Transverse colon (tissue), 3 donors: ENCODE measurements at regions not wholly inside any gene's neighbourhood (a gene's known extent, or its start where the extent isn't known, plus 50 kb on each side); places are given as distances from the start of the nearest gene placed in this dataset.

Source experiments
- EP300 ChIP-seq: sonication (generic); formaldehyde crosslinking; IDR thresholded peaks from one replicate; pipeline ENCODE4 v1.6.1; 2017; ENCODE audit warnings: antibody characterized with exemption, low read depth
- POLR2A ChIP-seq: fragments of 450-650 bp; IDR thresholded peaks from one replicate; pipeline ENCODE4 v1.6.1; 2016; ENCODE audit warnings: antibody characterized with exemption, mild to moderate bottlenecking, moderate library complexity
- TF ChIP-seq, protein P1 (sequence below), 5 experiments: fragments of 200-600 bp in 3 of 5; fragments of 450-650 bp in 2 of 5; sonication (generic) in 3 of 5; IDR thresholded peaks; 1 replicate in 2 of 5; 2 replicates in 3 of 5; pipeline ENCODE4 v1.5.1; 2016 to 2017; ENCODE audit warnings: antibody characterized with exemption in 5 of 5, inconsistent platforms in 3 of 5, mild to moderate bottlenecking in 2 of 5, moderate library complexity in 1 of 5

DNA sequence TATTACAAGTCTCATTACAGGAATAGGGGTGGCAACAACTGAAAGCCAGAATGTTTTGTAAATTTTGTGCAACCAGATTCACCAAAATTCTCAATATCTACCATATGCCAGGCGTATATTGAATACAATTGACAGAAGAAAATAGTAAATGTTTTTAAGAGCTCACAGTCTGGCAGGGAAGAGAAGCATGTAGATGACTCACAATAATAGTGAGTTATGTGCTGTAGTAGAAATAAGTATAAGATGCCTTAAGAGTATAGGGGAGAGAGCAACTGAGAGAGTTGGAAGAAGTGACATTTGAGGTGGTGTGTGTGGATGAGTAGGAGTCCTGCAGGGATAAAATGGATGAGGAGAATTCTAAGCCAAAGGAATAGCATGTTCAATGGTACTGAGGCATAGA is 170.5 kb upstream of the FGGY start:
- TF ChIP-seq, protein P1, sequence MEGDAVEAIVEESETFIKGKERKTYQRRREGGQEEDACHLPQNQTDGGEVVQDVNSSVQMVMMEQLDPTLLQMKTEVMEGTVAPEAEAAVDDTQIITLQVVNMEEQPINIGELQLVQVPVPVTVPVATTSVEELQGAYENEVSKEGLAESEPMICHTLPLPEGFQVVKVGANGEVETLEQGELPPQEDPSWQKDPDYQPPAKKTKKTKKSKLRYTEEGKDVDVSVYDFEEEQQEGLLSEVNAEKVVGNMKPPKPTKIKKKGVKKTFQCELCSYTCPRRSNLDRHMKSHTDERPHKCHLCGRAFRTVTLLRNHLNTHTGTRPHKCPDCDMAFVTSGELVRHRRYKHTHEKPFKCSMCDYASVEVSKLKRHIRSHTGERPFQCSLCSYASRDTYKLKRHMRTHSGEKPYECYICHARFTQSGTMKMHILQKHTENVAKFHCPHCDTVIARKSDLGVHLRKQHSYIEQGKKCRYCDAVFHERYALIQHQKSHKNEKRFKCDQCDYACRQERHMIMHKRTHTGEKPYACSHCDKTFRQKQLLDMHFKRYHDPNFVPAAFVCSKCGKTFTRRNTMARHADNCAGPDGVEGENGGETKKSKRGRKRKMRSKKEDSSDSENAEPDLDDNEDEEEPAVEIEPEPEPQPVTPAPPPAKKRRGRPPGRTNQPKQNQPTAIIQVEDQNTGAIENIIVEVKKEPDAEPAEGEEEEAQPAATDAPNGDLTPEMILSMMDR (IDR thresholded peaks at IDR 0.05) = no peak
- TF ChIP-seq EP300 (no peak), POLR2A (no peak)
